ENCODE measurements at regions not wholly inside any gene's neighbourhood (a gene's known extent, or its start where the extent isn't known, plus 50 kb on each side); places are given as distances from the start of the nearest gene placed in this dataset.

- TF ChIP-seq POLR2A (IDR thresholded peaks at IDR 0.05) (no peak), CTCF (IDR thresholded peaks at IDR 0.05) (no peak), EP300 (IDR thresholded peaks at IDR 0.05) (peak in 1 of 2 donors; percentile 41)
Observed at GRCh38 chr2:42865884-42866881, 73.8 kb upstream of the HAAO start.

All from tibial nerve (tissue), 4 donors.